ENCODE measurements at regions not wholly inside any gene's neighbourhood (a gene's known extent, or its start where the extent isn't known, plus 50 kb on each side); places are given as distances from the start of the nearest gene placed in this dataset.

- peak; percentile 61 for TF ChIP-seq CTCF (IDR thresholded peaks at IDR 0.05; ENCODE audit: extremely low read depth, missing control alignments)
- peak; percentile 43 for DNase-seq (ENCODE audit: low spot score)
Measured at GRCh38 chr1:165129568-165130164, 226.8 kb downstream of the LMX1A start.

- no peak for DNase-seq (ENCODE audit: low spot score)
- TF ChIP-seq CTCF (IDR thresholded peaks at IDR 0.05; ENCODE audit: extremely low read depth, missing control alignments), result no peak
Measured at GRCh38 chr1:165124772-165125171, 231.7 kb downstream of the LMX1A start.

GRCh38 chr1:165119086-165119485, 237.4 kb downstream of the LMX1A start:
- no peak for TF ChIP-seq CTCF (IDR thresholded peaks at IDR 0.05; ENCODE audit: extremely low read depth, missing control alignments)
- DNase-seq (ENCODE audit: low spot score), result no peak

GRCh38 chr1:165117482-165117881, 239.0 kb downstream of the LMX1A start:
- TF ChIP-seq CTCF (IDR thresholded peaks at IDR 0.05; ENCODE audit: extremely low read depth, missing control alignments), result no peak
- no peak for DNase-seq (ENCODE audit: low spot score)

GRCh38 chr1:165116732-165117131, 239.8 kb downstream of the LMX1A start:
- TF ChIP-seq CTCF (IDR thresholded peaks at IDR 0.05; ENCODE audit: extremely low read depth, missing control alignments), result no peak
- no peak for DNase-seq (ENCODE audit: low spot score)

- TF ChIP-seq CTCF (IDR thresholded peaks at IDR 0.05; ENCODE audit: extremely low read depth, missing control alignments), result no peak
- no peak for DNase-seq (ENCODE audit: low spot score)
Measured at GRCh38 chr1:165116171-165116570, 240.3 kb downstream of the LMX1A start.

GRCh38 chr1:165114889-165115285, 241.6 kb downstream of the LMX1A start:
- DNase-seq (ENCODE audit: low spot score), result no peak
- no peak for TF ChIP-seq CTCF (IDR thresholded peaks at IDR 0.05; ENCODE audit: extremely low read depth, missing control alignments)

Data from GM20000 (cell line).